Upper lobe of left lung (tissue), 4 donors: ENCODE measurements at regions not wholly inside any gene's neighbourhood (a gene's known extent, or its start where the extent isn't known, plus 50 kb on each side); places are given as distances from the start of the nearest gene placed in this dataset.

Experiments used
- EP300 ChIP-seq, 4 donors: sonication (generic); formaldehyde crosslinking; IDR thresholded peaks; one replicate each; pipeline ENCODE4 v1.5.1; 2017; ENCODE audit warnings: antibody characterized with exemption in 4 of 4, control low read depth in 2 of 4
- POLR2A ChIP-seq, 4 donors: fragments of 450-650 bp; IDR thresholded peaks; one replicate each; pipeline ENCODE4 v1.5.1; 2016 to 2017; ENCODE audit warnings: antibody characterized with exemption in 4 of 4, mild to moderate bottlenecking in 2 of 4
- TF ChIP-seq, protein P1 (sequence below), 6 experiments: fragments of 450-650 bp in 4 of 6; fragments of 200-600 bp in 2 of 6; sonication (generic) in 2 of 6; IDR thresholded peaks; one replicate each; pipeline ENCODE4 v1.5.1; 2016 to 2019; ENCODE audit warnings: antibody characterized with exemption in 6 of 6

DNA sequence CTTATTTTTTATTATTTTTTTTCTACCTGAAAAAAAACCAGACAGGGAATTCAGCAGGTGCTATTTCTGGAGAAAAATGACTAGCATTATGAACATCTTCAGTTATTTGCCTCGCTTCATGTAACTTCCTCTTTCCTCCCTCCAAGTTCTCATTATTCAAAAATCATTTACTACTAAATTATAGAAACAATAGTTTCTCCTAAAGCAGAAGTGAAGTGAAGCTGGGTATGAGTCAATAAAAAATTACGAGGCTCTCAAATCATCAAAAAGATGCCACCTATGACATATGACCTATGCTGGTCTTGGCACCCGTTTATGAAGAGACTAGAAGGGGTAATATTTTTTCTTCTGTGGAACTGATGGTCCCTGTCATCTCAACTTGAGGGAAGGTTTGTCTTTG, 145.0 kb upstream of the AADAT start:
- TF ChIP-seq EP300 (IDR thresholded peaks at IDR 0.05) (no peak), POLR2A (IDR thresholded peaks at IDR 0.05) (no peak)
- TF ChIP-seq, protein P1, sequence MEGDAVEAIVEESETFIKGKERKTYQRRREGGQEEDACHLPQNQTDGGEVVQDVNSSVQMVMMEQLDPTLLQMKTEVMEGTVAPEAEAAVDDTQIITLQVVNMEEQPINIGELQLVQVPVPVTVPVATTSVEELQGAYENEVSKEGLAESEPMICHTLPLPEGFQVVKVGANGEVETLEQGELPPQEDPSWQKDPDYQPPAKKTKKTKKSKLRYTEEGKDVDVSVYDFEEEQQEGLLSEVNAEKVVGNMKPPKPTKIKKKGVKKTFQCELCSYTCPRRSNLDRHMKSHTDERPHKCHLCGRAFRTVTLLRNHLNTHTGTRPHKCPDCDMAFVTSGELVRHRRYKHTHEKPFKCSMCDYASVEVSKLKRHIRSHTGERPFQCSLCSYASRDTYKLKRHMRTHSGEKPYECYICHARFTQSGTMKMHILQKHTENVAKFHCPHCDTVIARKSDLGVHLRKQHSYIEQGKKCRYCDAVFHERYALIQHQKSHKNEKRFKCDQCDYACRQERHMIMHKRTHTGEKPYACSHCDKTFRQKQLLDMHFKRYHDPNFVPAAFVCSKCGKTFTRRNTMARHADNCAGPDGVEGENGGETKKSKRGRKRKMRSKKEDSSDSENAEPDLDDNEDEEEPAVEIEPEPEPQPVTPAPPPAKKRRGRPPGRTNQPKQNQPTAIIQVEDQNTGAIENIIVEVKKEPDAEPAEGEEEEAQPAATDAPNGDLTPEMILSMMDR (IDR thresholded peaks at IDR 0.05) = no peak
